ENCODE measurements at regions not wholly inside any gene's neighbourhood (a gene's known extent, or its start where the extent isn't known, plus 50 kb on each side); places are given as distances from the start of the nearest gene placed in this dataset.

DNA sequence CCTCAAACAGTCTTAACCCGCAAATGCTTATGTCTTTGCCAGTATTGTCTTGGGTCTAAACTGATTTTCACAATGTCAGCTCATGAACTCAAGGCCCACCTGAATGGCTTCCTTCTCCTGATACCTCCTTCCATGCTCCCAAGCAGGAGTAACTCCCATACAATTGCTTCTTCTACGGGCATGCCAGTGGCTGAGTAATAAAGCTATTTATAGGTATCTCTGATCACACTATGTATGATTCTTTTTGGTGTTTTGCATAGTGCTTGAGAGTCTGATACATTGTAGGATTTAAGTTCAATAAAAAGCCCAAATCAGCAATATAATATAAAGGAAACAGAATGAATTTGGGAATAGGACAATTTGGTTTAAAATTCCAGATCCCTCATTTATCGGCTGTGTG, 235.0 kb upstream of the DCN start:
- TF ChIP-seq, protein P1, sequence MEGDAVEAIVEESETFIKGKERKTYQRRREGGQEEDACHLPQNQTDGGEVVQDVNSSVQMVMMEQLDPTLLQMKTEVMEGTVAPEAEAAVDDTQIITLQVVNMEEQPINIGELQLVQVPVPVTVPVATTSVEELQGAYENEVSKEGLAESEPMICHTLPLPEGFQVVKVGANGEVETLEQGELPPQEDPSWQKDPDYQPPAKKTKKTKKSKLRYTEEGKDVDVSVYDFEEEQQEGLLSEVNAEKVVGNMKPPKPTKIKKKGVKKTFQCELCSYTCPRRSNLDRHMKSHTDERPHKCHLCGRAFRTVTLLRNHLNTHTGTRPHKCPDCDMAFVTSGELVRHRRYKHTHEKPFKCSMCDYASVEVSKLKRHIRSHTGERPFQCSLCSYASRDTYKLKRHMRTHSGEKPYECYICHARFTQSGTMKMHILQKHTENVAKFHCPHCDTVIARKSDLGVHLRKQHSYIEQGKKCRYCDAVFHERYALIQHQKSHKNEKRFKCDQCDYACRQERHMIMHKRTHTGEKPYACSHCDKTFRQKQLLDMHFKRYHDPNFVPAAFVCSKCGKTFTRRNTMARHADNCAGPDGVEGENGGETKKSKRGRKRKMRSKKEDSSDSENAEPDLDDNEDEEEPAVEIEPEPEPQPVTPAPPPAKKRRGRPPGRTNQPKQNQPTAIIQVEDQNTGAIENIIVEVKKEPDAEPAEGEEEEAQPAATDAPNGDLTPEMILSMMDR (IDR thresholded peaks at IDR 0.05; ENCODE audit: low read length), result no peak
- no peak for TF ChIP-seq EZH2 (optimal IDR thresholded peaks at IDR 0.05; ENCODE audit: low read depth, low read length)
